ENCODE measurements at regions not wholly inside any gene's neighbourhood (a gene's known extent, or its start where the extent isn't known, plus 50 kb on each side); places are given as distances from the start of the nearest gene placed in this dataset.

DNA sequence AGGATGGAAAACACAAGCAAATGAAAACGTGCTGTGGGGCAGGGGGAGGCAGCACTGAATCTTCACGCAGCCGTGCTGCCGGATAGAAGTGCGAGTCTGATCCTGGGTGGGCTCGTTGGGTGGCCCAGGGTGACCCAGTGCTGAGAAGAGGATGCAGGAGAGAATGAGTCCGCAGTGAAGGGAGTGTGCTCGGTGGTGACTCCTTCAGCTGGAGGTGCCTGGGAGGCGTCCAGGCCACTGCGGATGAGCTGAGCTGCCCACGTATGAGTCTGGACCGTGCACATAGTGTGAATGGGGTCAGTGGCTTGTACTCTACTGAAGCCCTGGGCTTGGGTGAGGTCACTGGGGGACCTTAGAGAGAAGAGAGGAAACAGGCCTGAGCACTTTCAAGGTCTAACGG lies 190.0 kb upstream of the MGMT start:
- TF ChIP-seq, protein P1, sequence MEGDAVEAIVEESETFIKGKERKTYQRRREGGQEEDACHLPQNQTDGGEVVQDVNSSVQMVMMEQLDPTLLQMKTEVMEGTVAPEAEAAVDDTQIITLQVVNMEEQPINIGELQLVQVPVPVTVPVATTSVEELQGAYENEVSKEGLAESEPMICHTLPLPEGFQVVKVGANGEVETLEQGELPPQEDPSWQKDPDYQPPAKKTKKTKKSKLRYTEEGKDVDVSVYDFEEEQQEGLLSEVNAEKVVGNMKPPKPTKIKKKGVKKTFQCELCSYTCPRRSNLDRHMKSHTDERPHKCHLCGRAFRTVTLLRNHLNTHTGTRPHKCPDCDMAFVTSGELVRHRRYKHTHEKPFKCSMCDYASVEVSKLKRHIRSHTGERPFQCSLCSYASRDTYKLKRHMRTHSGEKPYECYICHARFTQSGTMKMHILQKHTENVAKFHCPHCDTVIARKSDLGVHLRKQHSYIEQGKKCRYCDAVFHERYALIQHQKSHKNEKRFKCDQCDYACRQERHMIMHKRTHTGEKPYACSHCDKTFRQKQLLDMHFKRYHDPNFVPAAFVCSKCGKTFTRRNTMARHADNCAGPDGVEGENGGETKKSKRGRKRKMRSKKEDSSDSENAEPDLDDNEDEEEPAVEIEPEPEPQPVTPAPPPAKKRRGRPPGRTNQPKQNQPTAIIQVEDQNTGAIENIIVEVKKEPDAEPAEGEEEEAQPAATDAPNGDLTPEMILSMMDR (IDR thresholded peaks at IDR 0.05): no peak
- no peak for TF ChIP-seq POLR2A (IDR thresholded peaks at IDR 0.05)
- TF ChIP-seq EP300 (IDR thresholded peaks at IDR 0.05): no peak

All from ovary (tissue), 3 donors.